ENCODE measurements at regions not wholly inside any gene's neighbourhood (a gene's known extent, or its start where the extent isn't known, plus 50 kb on each side); places are given as distances from the start of the nearest gene placed in this dataset.
"Not testable (repeated sequence)": the region's sequence is repeated elsewhere in the genome, so short reads cannot be mapped to it uniquely, and the experiment has no call there.

- DNase-seq (ENCODE audit: low spot score) = no peak
These were observed 830.8 kb downstream of the LUZP2 start for GRCh38 chr11:25327656-25328055.

- DNase-seq (ENCODE audit: low spot score) = no peak
These were observed 842.4 kb downstream of the LUZP2 start for GRCh38 chr11:25339281-25339680.

- no peak for DNase-seq (ENCODE audit: low spot score)
These were observed 852.7 kb downstream of the LUZP2 start for GRCh38 chr11:25349537-25349936.

- DNase-seq (ENCODE audit: low spot score) = no peak
These were observed 854.3 kb downstream of the LUZP2 start for GRCh38 chr11:25350899-25351803.

GRCh38 chr11:25357133-25357532, 860.3 kb downstream of the LUZP2 start:
- DNase-seq (ENCODE audit: low spot score) = no peak

GRCh38 chr11:25377466-25377865, 880.6 kb downstream of the LUZP2 start:
- no peak for DNase-seq (ENCODE audit: low spot score)

GRCh38 chr11:25396847-25397246, 900.0 kb downstream of the LUZP2 start:
- DNase-seq (ENCODE audit: low spot score) = no peak

GRCh38 chr11:25408146-25408545, 911.3 kb downstream of the LUZP2 start:
- DNase-seq (ENCODE audit: low spot score) = no peak

GRCh38 chr11:25415793-25416192, 916.1 kb upstream of the ANO3 start:
- DNase-seq (ENCODE audit: low spot score) = no peak

GRCh38 chr11:25423436-25424199, 908.3 kb upstream of the ANO3 start:
- no peak for DNase-seq (ENCODE audit: low spot score)

- DNase-seq (ENCODE audit: low spot score) = no peak
These were observed 899.6 kb upstream of the ANO3 start for GRCh38 chr11:25432376-25432775.

GRCh38 chr11:25435197-25435596, 896.7 kb upstream of the ANO3 start:
- DNase-seq (ENCODE audit: low spot score) = no peak

- no peak for DNase-seq (ENCODE audit: low spot score)
These were observed 895.6 kb upstream of the ANO3 start for GRCh38 chr11:25436326-25436725.

- no peak for DNase-seq (ENCODE audit: low spot score)
These were observed 890.5 kb upstream of the ANO3 start for GRCh38 chr11:25441421-25441820.

- no peak for DNase-seq (ENCODE audit: low spot score)
These were observed 882.8 kb upstream of the ANO3 start for GRCh38 chr11:25449091-25449490.

GRCh38 chr11:25453471-25453870, 878.5 kb upstream of the ANO3 start:
- no peak for DNase-seq (ENCODE audit: low spot score)

- no peak for DNase-seq (ENCODE audit: low spot score)
These were observed 875.7 kb upstream of the ANO3 start for GRCh38 chr11:25456211-25456610.

GRCh38 chr11:25483915-25484635, 847.9 kb upstream of the ANO3 start:
- DNase-seq (ENCODE audit: low spot score) = no peak

GRCh38 chr11:25485315-25485714, 846.6 kb upstream of the ANO3 start:
- no peak for DNase-seq (ENCODE audit: low spot score)

- not testable (repeated sequence) for DNase-seq (ENCODE audit: low spot score)
These were observed 845.6 kb upstream of the ANO3 start for GRCh38 chr11:25486338-25486737.

- not testable (repeated sequence) for DNase-seq (ENCODE audit: low spot score)
These were observed 843.8 kb upstream of the ANO3 start for GRCh38 chr11:25488176-25488575.

GRCh38 chr11:25501426-25501825, 830.5 kb upstream of the ANO3 start:
- not testable (repeated sequence) for DNase-seq (ENCODE audit: low spot score)

- no peak for DNase-seq (ENCODE audit: low spot score)
These were observed 816.4 kb upstream of the ANO3 start for GRCh38 chr11:25515576-25515975.

Data from CD4-positive, alpha-beta T cell treated with Interleukin-15 for 4 hours (primary cell).